Activated naive CD4-positive, alpha-beta T cell treated with anti-CD3 and anti-CD28 coated beads, Interleukin-2, amount 10 ng/mL, durations not matched to agents 7 days and 5 days (primary cell): ENCODE measurements at regions not wholly inside any gene's neighbourhood (a gene's known extent, or its start where the extent isn't known, plus 50 kb on each side); places are given as distances from the start of the nearest gene placed in this dataset.
"Not testable (repeated sequence)": the region's sequence is repeated elsewhere in the genome, so short reads cannot be mapped to it uniquely, and the experiment has no call there.

Experiments used
- CTCF ChIA-PET: fragments of 350-600 bp; sonication (Branson Sonifier 250); formaldehyde crosslinking; loops from one replicate; lab custom pipeline; 2021; ENCODE audit warnings: antibody characterized with exemption; lab: Charles Lee
- DNase-seq: peaks from one replicate; pipeline ENCODE4 v3.0.0-alpha.2; 2020
- H3K27ac Mint-ChIP-seq: one replicate; pipeline ENCODE4 v1.8.0; 2021; ENCODE audit warnings: mild to moderate bottlenecking, moderate library complexity, mixed read lengths
- H3K27me3 Mint-ChIP-seq: one replicate; pipeline ENCODE4 v1.8.0; 2021; ENCODE audit warnings: mild to moderate bottlenecking, mixed read lengths
- H3K36me3 Mint-ChIP-seq: one replicate; pipeline ENCODE4 v1.8.0; 2021; ENCODE audit warnings: mixed read lengths
- H3K4me1 Mint-ChIP-seq: one replicate; pipeline ENCODE4 v1.8.0; 2021; ENCODE audit warnings: mixed read lengths
- H3K4me3 Mint-ChIP-seq: one replicate; pipeline ENCODE4 v1.8.0; 2021; ENCODE audit warnings: mild to moderate bottlenecking, moderate library complexity, mixed read lengths
- H3K9me3 Mint-ChIP-seq: one replicate; pipeline ENCODE4 v1.8.0; 2021; ENCODE audit warnings: mixed read lengths

GRCh38 chr5:126677121-126677520 is 76.4 kb downstream of the PHAX start:
- no peaks in the 10 kb centered on the region for H3K9me3 Mint-ChIP-seq
- CTCF ChIA-PET = interaction anchor here (0.7 to 15.8 kb wide), 12 partner anchors 8 to 158 kb away, joined by 3 to 298 read pairs (median 5); partner anchors contain the start of genes LMNB1 and PHAX

GRCh38 chr5:126680191-126680817 is 79.6 kb downstream of the PHAX start:
- CTCF ChIA-PET = interaction anchor here (0.8 to 15.8 kb wide), 7 partner anchors 22 to 129 kb away, joined by 3 to 298 read pairs (median 4); partner anchors contain the start of gene LMNB1
- H3K9me3 Mint-ChIP-seq = no peaks in the 10 kb centered on the region
- H3K27me3 Mint-ChIP-seq = peaks cover 8% of the 10 kb centered on the region
- H3K4me1 Mint-ChIP-seq = peaks cover 23% of the 10 kb centered on the region
- DNase-seq = no peak
- H3K36me3 Mint-ChIP-seq = no peaks in the 10 kb centered on the region
- H3K27ac Mint-ChIP-seq = no peak overlapping the region
- H3K4me3 Mint-ChIP-seq = no peak overlapping the region

More at GRCh38 chr5:126677121-126677520, 76.4 kb downstream of the PHAX start:
- H3K27me3 Mint-ChIP-seq = peaks cover 5% of the 10 kb centered on the region
- H3K36me3 Mint-ChIP-seq = no peaks in the 10 kb centered on the region
- no peak overlapping the region for H3K4me3 Mint-ChIP-seq
- no peak overlapping the region for H3K27ac Mint-ChIP-seq
- DNase-seq = no peak
- H3K4me1 Mint-ChIP-seq = peaks cover 12% of the 10 kb centered on the region

- H3K27ac Mint-ChIP-seq, H3K9me3 Mint-ChIP-seq, H3K4me3 Mint-ChIP-seq, H3K27me3 Mint-ChIP-seq, DNase-seq, H3K36me3 Mint-ChIP-seq: not testable (repeated sequence)
- CTCF ChIA-PET = interaction anchor here (1.6 to 15.8 kb wide), 2 partner anchors 23 to 98 kb away, joined by 4 to 298 read pairs; partner anchors contain the start of gene LMNB1
- peaks cover 24% of the 10 kb centered on the region for H3K4me1 Mint-ChIP-seq
These were observed 80.6 kb downstream of the PHAX start for GRCh38 chr5:126681314-126681713.

GRCh38 chr5:126681970-126682369 is 81.2 kb downstream of the PHAX start:
- Mint-ChIP-seq H3K4me1 (peaks cover 27% of the 10 kb centered on the region), H3K27ac (no peak overlapping the region), H3K27me3 (peaks cover 8% of the 10 kb centered on the region), H3K4me3 (no peak overlapping the region), H3K9me3 (no peaks in the 10 kb centered on the region), H3K36me3 (no peaks in the 10 kb centered on the region)
- no peak for DNase-seq
- CTCF ChIA-PET = interaction anchor here (15.8 kb wide), 1 partner anchor 97 kb away, joined by 298 read pairs; the partner anchor contains the start of gene LMNB1

- Mint-ChIP-seq H3K9me3 (no peaks in the 10 kb centered on the region), H3K27me3 (peaks cover 8% of the 10 kb centered on the region), H3K27ac (no peak overlapping the region), H3K4me1 (peaks cover 27% of the 10 kb centered on the region), H3K4me3 (no peak overlapping the region), H3K36me3 (no peaks in the 10 kb centered on the region)
- CTCF ChIA-PET = interaction anchor here (15.8 kb wide), 1 partner anchor 96 kb away, joined by 298 read pairs; the partner anchor contains the start of gene LMNB1
- no peak for DNase-seq
These were observed 82.1 kb downstream of the PHAX start for GRCh38 chr5:126682856-126683255.

- no peaks in the 10 kb centered on the region for H3K36me3 Mint-ChIP-seq
- no peak overlapping the region for H3K4me3 Mint-ChIP-seq
- peaks cover 27% of the 10 kb centered on the region for H3K4me1 Mint-ChIP-seq
- CTCF ChIA-PET = interaction anchor here (1.7 to 15.8 kb wide), 3 partner anchors 8 to 122 kb away, joined by 4 to 298 read pairs (median 6); partner anchors contain the start of gene LMNB1
- no peak overlapping the region for H3K27ac Mint-ChIP-seq
- no peaks in the 10 kb centered on the region for H3K9me3 Mint-ChIP-seq
- peaks cover 8% of the 10 kb centered on the region for H3K27me3 Mint-ChIP-seq
- DNase-seq = no peak
These were observed 83.2 kb downstream of the PHAX start for GRCh38 chr5:126683912-126684311.

- peak; percentile 57 for DNase-seq
- not testable (repeated sequence) for H3K36me3 Mint-ChIP-seq, H3K27me3 Mint-ChIP-seq, H3K9me3 Mint-ChIP-seq
- CTCF ChIA-PET = interaction anchor here (1.7 to 15.8 kb wide), 4 partner anchors 9 to 121 kb away, joined by 4 to 298 read pairs (median 7); partner anchors contain the start of gene LMNB1
- H3K27ac Mint-ChIP-seq = peak overlapping the region; percentile 69
- peaks cover 23% of the 10 kb centered on the region for H3K4me1 Mint-ChIP-seq
- H3K4me3 Mint-ChIP-seq = peak overlapping the region; percentile 5
These were observed 84.1 kb downstream of the PHAX start for GRCh38 chr5:126684656-126685442.

GRCh38 chr5:126686451-126687126 is 85.8 kb downstream of the PHAX start:
- Mint-ChIP-seq H3K4me3 (no peak overlapping the region), H3K27me3 (peaks cover 4% of the 10 kb centered on the region), H3K27ac (no peak overlapping the region), H3K36me3 (no peaks in the 10 kb centered on the region), H3K4me1 (peaks cover 20% of the 10 kb centered on the region), H3K9me3 (no peaks in the 10 kb centered on the region)
- DNase-seq = no peak
- CTCF ChIA-PET = interaction anchor here (1.9 to 15.8 kb wide), 3 partner anchors 10 to 93 kb away, joined by 6 to 298 read pairs (median 8); partner anchors contain the start of gene LMNB1

- Mint-ChIP-seq H3K27me3 (peaks cover 3% of the 10 kb centered on the region), H3K27ac (no peak overlapping the region), H3K9me3 (no peaks in the 10 kb centered on the region), H3K4me3 (no peak overlapping the region), H3K36me3 (no peaks in the 10 kb centered on the region), H3K4me1 (no peaks in the 10 kb centered on the region)
- CTCF ChIA-PET = no interaction called here
- no peak for DNase-seq
These were observed 84.0 kb upstream of the LMNB1 start for GRCh38 chr5:126692971-126693370.

- Mint-ChIP-seq H3K4me1 (no peaks in the 10 kb centered on the region), H3K36me3 (no peaks in the 10 kb centered on the region), H3K27ac (no peak overlapping the region), H3K27me3 (peaks cover 3% of the 10 kb centered on the region), H3K4me3 (no peak overlapping the region), H3K9me3 (no peaks in the 10 kb centered on the region)
- no peak for DNase-seq
- CTCF ChIA-PET = no interaction called here
These were observed 83.1 kb upstream of the LMNB1 start for GRCh38 chr5:126693806-126694205.

- Mint-ChIP-seq H3K27me3 (peaks cover 3% of the 10 kb centered on the region), H3K36me3 (no peaks in the 10 kb centered on the region), H3K9me3 (no peaks in the 10 kb centered on the region), H3K27ac (no peak overlapping the region), H3K4me3 (no peak overlapping the region), H3K4me1 (no peaks in the 10 kb centered on the region)
- CTCF ChIA-PET = no interaction called here
- DNase-seq = no peak
These were observed 82.5 kb upstream of the LMNB1 start for GRCh38 chr5:126694403-126694802.

- DNase-seq = no peak
- peaks cover 5% of the 10 kb centered on the region for H3K27me3 Mint-ChIP-seq
- H3K4me1 Mint-ChIP-seq = peaks cover 5% of the 10 kb centered on the region
- H3K9me3 Mint-ChIP-seq = no peaks in the 10 kb centered on the region
- no peak overlapping the region for H3K27ac Mint-ChIP-seq
- no peaks in the 10 kb centered on the region for H3K36me3 Mint-ChIP-seq
- no peak overlapping the region for H3K4me3 Mint-ChIP-seq
- CTCF ChIA-PET = no interaction called here
These were observed 81.8 kb upstream of the LMNB1 start for GRCh38 chr5:126695091-126695490.

GRCh38 chr5:126707080-126707479 is 69.9 kb upstream of the LMNB1 start:
- Mint-ChIP-seq H3K27ac (no peak overlapping the region), H3K4me3 (no peak overlapping the region), H3K4me1 (peaks cover 4% of the 10 kb centered on the region), H3K9me3 (no peaks in the 10 kb centered on the region), H3K27me3 (peaks cover 7% of the 10 kb centered on the region), H3K36me3 (no peaks in the 10 kb centered on the region)
- no peak for DNase-seq
- CTCF ChIA-PET = interaction anchor here (0.7 to 1.2 kb wide), 2 partner anchors 31 to 39 kb away, joined by 3 to 4 read pairs; no protein-coding TSS in a partner anchor

GRCh38 chr5:126715765-126716164 is 61.2 kb upstream of the LMNB1 start:
- no peaks in the 10 kb centered on the region for H3K4me1 Mint-ChIP-seq
- H3K36me3 Mint-ChIP-seq = no peaks in the 10 kb centered on the region
- H3K27ac Mint-ChIP-seq = no peak overlapping the region
- H3K27me3 Mint-ChIP-seq = peaks cover 5% of the 10 kb centered on the region
- CTCF ChIA-PET = no interaction called here
- H3K4me3 Mint-ChIP-seq = no peak overlapping the region
- DNase-seq = no peak
- H3K9me3 Mint-ChIP-seq = no peaks in the 10 kb centered on the region
